GM23248 (cell line): ENCODE measurements at regions not wholly inside any gene's neighbourhood (a gene's known extent, or its start where the extent isn't known, plus 50 kb on each side); places are given as distances from the start of the nearest gene placed in this dataset.

Experiments used
- EZH2 ChIP-seq: fragments of 200-600 bp; sonication (generic); IDR thresholded peaks from 2 replicates; pipeline ENCODE4 v1.6.1; 2018; ENCODE audit warnings: antibody characterized with exemption, mild to moderate bottlenecking; ENCODE audit not compliant: insufficient read depth, poor library complexity, severe bottlenecking
- EZH2phosphoT487 ChIP-seq: fragments of 200-600 bp; sonication (generic); IDR thresholded peaks from 2 replicates; pipeline ENCODE4 v1.6.1; 2018; ENCODE audit warnings: antibody characterized with exemption, moderate library complexity, mild to moderate bottlenecking, low read depth; ENCODE audit not compliant: insufficient read depth

DNA sequence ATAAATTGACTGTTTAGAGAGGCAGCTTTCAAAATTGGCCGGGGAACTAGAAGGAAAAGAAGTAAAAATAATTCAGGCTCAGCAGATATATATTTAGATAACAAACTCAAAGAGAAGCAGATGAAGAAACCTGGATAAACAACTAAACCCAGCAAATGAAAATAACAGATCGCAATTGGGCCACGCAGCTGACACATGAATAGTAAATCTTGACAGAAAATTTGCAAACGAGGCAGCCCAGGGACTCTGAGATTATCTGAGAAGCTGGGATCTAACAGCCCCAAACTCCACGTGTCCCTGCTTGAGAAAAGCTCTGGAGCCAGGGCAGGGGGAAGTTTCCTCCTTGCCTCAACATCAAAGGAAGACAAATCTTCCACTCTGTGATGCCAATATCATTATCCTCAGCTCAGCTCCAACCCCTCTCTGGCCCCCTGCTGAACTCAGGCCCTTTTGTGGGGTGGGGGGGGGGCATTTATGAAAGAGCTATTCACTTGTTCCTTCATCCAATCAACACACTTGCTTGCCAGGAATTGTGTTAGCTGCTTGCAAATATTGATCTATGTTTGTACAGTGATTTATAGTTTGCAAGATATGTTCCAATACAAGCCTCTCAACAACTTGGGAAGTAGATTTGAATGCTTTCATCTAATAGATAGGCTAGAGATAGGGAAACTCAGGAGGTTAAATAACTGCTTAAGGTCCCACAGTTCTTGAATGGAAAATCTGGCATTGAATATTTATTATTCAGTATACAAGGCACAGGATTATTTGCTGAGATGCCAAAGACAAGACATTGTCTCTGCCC lies 72.5 kb upstream of the C11orf87 start:
- TF ChIP-seq EZH2phosphoT487 (no peak), EZH2 (no peak)
